H9 (cell line): ENCODE measurements at regions not wholly inside any gene's neighbourhood (a gene's known extent, or its start where the extent isn't known, plus 50 kb on each side); places are given as distances from the start of the nearest gene placed in this dataset.

Source experiments
- DNase-seq: peaks from one replicate; pipeline ENCODE4 v3.0.0-alpha.2; 2017
- H2AFZ ChIP-seq: one replicate; pipeline ENCODE4 v1.6.1; 2013; ENCODE audit warnings: mild to moderate bottlenecking, low read length, control low read depth, moderate library complexity
- H2AK5ac ChIP-seq: 2 replicates; pipeline ENCODE4 v1.6.1; 2013; ENCODE audit warnings: low read length, control low read depth, mixed read lengths; ENCODE audit not compliant: insufficient read length
- H2BK120ac ChIP-seq: one replicate; pipeline ENCODE4 v1.6.1; 2013; ENCODE audit warnings: low read depth, mild to moderate bottlenecking, low read length, control low read depth, inconsistent platforms; ENCODE audit not compliant: poor library complexity, severe bottlenecking
- H2BK12ac ChIP-seq: 2 replicates; pipeline ENCODE4 v1.6.1; 2013; ENCODE audit warnings: low read length, control low read depth, mixed read lengths, low read depth; ENCODE audit not compliant: insufficient read length
- H2BK15ac ChIP-seq: 2 replicates; pipeline ENCODE4 v1.6.1; 2013; ENCODE audit warnings: low read depth, low read length, control low read depth
- H2BK20ac ChIP-seq: one replicate; pipeline ENCODE4 v1.6.1; 2013; ENCODE audit warnings: low read depth, mild to moderate bottlenecking, low read length, control low read depth, inconsistent platforms; ENCODE audit not compliant: poor library complexity, severe bottlenecking
- H2BK5ac ChIP-seq: 2 replicates; pipeline ENCODE4 v1.6.1; 2013; ENCODE audit warnings: low read length, control low read depth, mixed read lengths; ENCODE audit not compliant: insufficient read length
- H3K14ac ChIP-seq: 2 replicates; pipeline ENCODE4 v1.6.1; 2013; ENCODE audit warnings: low read length, control low read depth; ENCODE audit not compliant: insufficient read depth
- H3K18ac ChIP-seq: 2 replicates; pipeline ENCODE4 v1.6.1; 2013; ENCODE audit warnings: low read depth, mild to moderate bottlenecking, mixed read lengths, low read length, control low read depth; ENCODE audit not compliant: insufficient read length
- H3K23ac ChIP-seq: 2 replicates; pipeline ENCODE4 v1.6.1; 2013; ENCODE audit warnings: low read length, control low read depth, mixed read lengths, low read depth; ENCODE audit not compliant: insufficient read length
- H3K23me2 ChIP-seq: 2 replicates; pipeline ENCODE4 v1.6.1; 2013; ENCODE audit warnings: low read depth, mild to moderate bottlenecking, mixed read lengths, low read length, control low read depth; ENCODE audit not compliant: insufficient read length, poor library complexity, severe bottlenecking
- H3K27ac ChIP-seq: 2 replicates; pipeline ENCODE4 v1.5.1; 2013; ENCODE audit warnings: low read length, control low read depth, mixed read lengths, low read depth; ENCODE audit not compliant: insufficient read length
- H3K27me3 ChIP-seq: 2 replicates; pipeline ENCODE4 v1.6.1; 2013; ENCODE audit warnings: low read length, control low read depth, inconsistent platforms; ENCODE audit not compliant: insufficient read depth
- H3K4ac ChIP-seq: 2 replicates; pipeline ENCODE4 v1.6.1; 2013; ENCODE audit warnings: low read depth, mild to moderate bottlenecking, control low read depth, inconsistent platforms, low read length, moderate library complexity
- H3K4me1 ChIP-seq: 2 replicates; pipeline ENCODE4 v1.6.1; 2013; ENCODE audit warnings: low read length, control low read depth, inconsistent platforms; ENCODE audit not compliant: insufficient read depth
- H3K4me2 ChIP-seq: 2 replicates; pipeline ENCODE4 v1.6.1; 2013; ENCODE audit warnings: low read length, control low read depth, mixed read lengths; ENCODE audit not compliant: insufficient read length, insufficient read depth
- H3K56ac ChIP-seq: 2 replicates; pipeline ENCODE4 v1.6.1; 2013; ENCODE audit warnings: low read depth, mild to moderate bottlenecking, mixed read lengths, low read length, control low read depth; ENCODE audit not compliant: insufficient read length
- H3K79me1 ChIP-seq: 2 replicates; pipeline ENCODE4 v1.6.1; 2013; ENCODE audit warnings: low read depth, mild to moderate bottlenecking, moderate library complexity, low read length, control low read depth, inconsistent platforms; ENCODE audit not compliant: insufficient read depth, poor library complexity, severe bottlenecking
- H3K79me2 ChIP-seq: 2 replicates; pipeline ENCODE4 v1.6.1; 2013; ENCODE audit warnings: low read length, control low read depth, inconsistent platforms; ENCODE audit not compliant: insufficient read depth
- H3K9ac ChIP-seq: 2 replicates; pipeline ENCODE4 v1.6.1; 2013; ENCODE audit warnings: low read length, control low read depth, mixed read lengths; ENCODE audit not compliant: insufficient read length; ENCODE audit errors: extremely low read depth
- H3K9me3 ChIP-seq: one replicate; pipeline ENCODE4 v1.6.1; 2013; ENCODE audit warnings: low read depth, low read length, inconsistent platforms; ENCODE audit not compliant: control insufficient read depth
- H3T11ph ChIP-seq: one replicate; pipeline ENCODE4 v1.6.1; 2013; ENCODE audit warnings: mild to moderate bottlenecking, low read length, control low read depth, inconsistent platforms
- H4K20me1 ChIP-seq: one replicate; pipeline ENCODE4 v1.6.1; 2013; ENCODE audit not compliant: control insufficient read depth, insufficient read length, insufficient read depth
- H4K5ac ChIP-seq: 2 replicates; pipeline ENCODE4 v1.6.1; 2013; ENCODE audit warnings: low read depth, mild to moderate bottlenecking, mixed read lengths, low read length, control low read depth; ENCODE audit not compliant: insufficient read length
- H4K8ac ChIP-seq: replicated peaks from 2 replicates; pipeline ENCODE4 v1.6.1; 2013; ENCODE audit warnings: low read length, control low read depth, mixed read lengths, low read depth; ENCODE audit not compliant: insufficient read length
- H4K91ac ChIP-seq: 2 replicates; pipeline ENCODE4 v1.6.1; 2013; ENCODE audit warnings: low read depth, mild to moderate bottlenecking, moderate library complexity, mixed read lengths, low read length, control low read depth; ENCODE audit not compliant: insufficient read length
- H3K27ac Mint-ChIP-seq, 3 experiments: 2 replicates in 2 of 3; 3 replicates in 1 of 3; pipeline ENCODE4 v1.8.0; 2020 to 2021; ENCODE audit warnings: mixed read lengths in 3 of 3, mild to moderate bottlenecking in 1 of 3, moderate library complexity in 1 of 3
- H3K27me3 Mint-ChIP-seq: 2 replicates; pipeline ENCODE4 v1.8.0; 2021; ENCODE audit warnings: low read depth, mild to moderate bottlenecking, moderate library complexity, mixed read lengths
- H3K36me3 Mint-ChIP-seq, 3 experiments: 2 replicates in 2 of 3; 3 replicates in 1 of 3; pipeline ENCODE4 v1.8.0; 2020 to 2021; ENCODE audit warnings: low read depth in 3 of 3, mixed read lengths in 3 of 3; ENCODE audit not compliant: insufficient read depth in 1 of 3
- H3K4me1 Mint-ChIP-seq, 2 experiments: 2 replicates each; pipeline ENCODE4 v1.8.0; 2020; ENCODE audit warnings: mixed read lengths in 2 of 2
- H3K4me3 Mint-ChIP-seq, 2 experiments: 2 replicates in 1 of 2; 3 replicates in 1 of 2; pipeline ENCODE4 v1.8.0; 2020 to 2021; ENCODE audit warnings: mild to moderate bottlenecking in 2 of 2, mixed read lengths in 2 of 2, moderate library complexity in 1 of 2
- H3K9me3 Mint-ChIP-seq, 2 experiments: 2 replicates in 1 of 2; 3 replicates in 1 of 2; pipeline ENCODE4 v1.8.0; 2020; ENCODE audit warnings: mild to moderate bottlenecking in 2 of 2, mixed read lengths in 2 of 2, moderate library complexity in 1 of 2
- WGBS: extraction: QIAGEN DNeasy Blood & Tissue Kit; methylation state at CpG from one replicate; pipeline ENCODE4 v1.1.7; 2013; ENCODE audit warnings: missing lambda C conversion rate, low lambda C conversion rate, mixed read lengths; ENCODE audit not compliant: insufficient read length; ENCODE audit errors: extremely low coverage; 5-methylcytosine and 5-hydroxymethylcytosine counted together
- TF ChIP-seq, protein P1 (sequence below): fragments of 200-600 bp; sonication (generic); conservative IDR thresholded peaks from 3 replicates; pipeline ENCODE4 v1.8.0; 2021; ENCODE audit warnings: antibody characterized with exemption, mild to moderate bottlenecking

DNA sequence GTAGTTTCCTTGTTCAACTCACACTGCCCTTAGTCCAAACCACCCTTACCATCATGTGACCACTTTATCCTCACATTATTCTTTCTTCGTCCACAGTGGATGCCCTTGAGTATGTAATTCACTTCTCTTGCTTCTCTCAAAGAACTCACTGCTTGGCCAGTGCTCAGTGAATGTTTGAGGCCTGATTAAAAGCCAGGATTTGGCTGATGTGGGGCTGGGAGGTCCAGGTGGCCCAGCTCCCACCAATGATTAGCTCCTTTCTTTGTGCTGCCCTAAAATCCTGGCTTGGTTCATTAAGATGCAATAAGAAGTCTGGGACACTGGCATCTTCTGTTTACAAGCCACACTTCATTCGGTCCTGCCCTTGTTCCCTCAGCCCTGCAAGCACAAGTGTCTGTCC, 97.8 kb upstream of the CELF4 start:
- H3K27ac ChIP-seq: no peak overlapping the region
- H3K18ac ChIP-seq: no peak overlapping the region
- Mint-ChIP-seq H3K4me3 (no peak overlapping the region), H3K27ac (peak overlapping the region in 2 of 3 experiments; percentile 2 to 20; a peak in 1 of 7 replicates), H3K36me3 (no peaks in the 10 kb centered on the region; a peak in 1 of 7 replicates), H3K4me1 (peaks cover 11 to 21% of the 10 kb centered on the region in 2 experiments), H3K27me3 (peaks cover 2% of the 10 kb centered on the region), H3K9me3 (no peaks in the 10 kb centered on the region; a peak in 1 of 5 replicates)
- no peak overlapping the region for H2BK15ac ChIP-seq
- H3K9ac ChIP-seq: no peak overlapping the region
- no CpG with 5 or more reads among the region's 2 CpGs for WGBS
- H3K23me2 ChIP-seq: no peaks in the 10 kb centered on the region
- TF ChIP-seq, protein P1, sequence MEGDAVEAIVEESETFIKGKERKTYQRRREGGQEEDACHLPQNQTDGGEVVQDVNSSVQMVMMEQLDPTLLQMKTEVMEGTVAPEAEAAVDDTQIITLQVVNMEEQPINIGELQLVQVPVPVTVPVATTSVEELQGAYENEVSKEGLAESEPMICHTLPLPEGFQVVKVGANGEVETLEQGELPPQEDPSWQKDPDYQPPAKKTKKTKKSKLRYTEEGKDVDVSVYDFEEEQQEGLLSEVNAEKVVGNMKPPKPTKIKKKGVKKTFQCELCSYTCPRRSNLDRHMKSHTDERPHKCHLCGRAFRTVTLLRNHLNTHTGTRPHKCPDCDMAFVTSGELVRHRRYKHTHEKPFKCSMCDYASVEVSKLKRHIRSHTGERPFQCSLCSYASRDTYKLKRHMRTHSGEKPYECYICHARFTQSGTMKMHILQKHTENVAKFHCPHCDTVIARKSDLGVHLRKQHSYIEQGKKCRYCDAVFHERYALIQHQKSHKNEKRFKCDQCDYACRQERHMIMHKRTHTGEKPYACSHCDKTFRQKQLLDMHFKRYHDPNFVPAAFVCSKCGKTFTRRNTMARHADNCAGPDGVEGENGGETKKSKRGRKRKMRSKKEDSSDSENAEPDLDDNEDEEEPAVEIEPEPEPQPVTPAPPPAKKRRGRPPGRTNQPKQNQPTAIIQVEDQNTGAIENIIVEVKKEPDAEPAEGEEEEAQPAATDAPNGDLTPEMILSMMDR: no peak
- H2AFZ ChIP-seq: no peak overlapping the region
- H3K23ac ChIP-seq: no peak overlapping the region
- H3K4ac ChIP-seq: no peak overlapping the region
- no peak overlapping the region for H2BK5ac ChIP-seq
- H3K56ac ChIP-seq: no peak overlapping the region
- H3K79me2 ChIP-seq: no peaks in the 10 kb centered on the region
- no peak overlapping the region for H4K91ac ChIP-seq
- H4K5ac ChIP-seq: no peak overlapping the region
- DNase-seq: no peak
- H2BK20ac ChIP-seq: no peak overlapping the region
- H3T11ph ChIP-seq: no peak overlapping the region
- no peak overlapping the region for H3K4me2 ChIP-seq
- H3K4me1 ChIP-seq: peaks cover 4% of the 10 kb centered on the region; the same call in 1 of the 2 replicates
- H3K79me1 ChIP-seq: no peaks in the 10 kb centered on the region
- no peak overlapping the region for H2AK5ac ChIP-seq
- H2BK120ac ChIP-seq: no peak overlapping the region
- no peaks in the 10 kb centered on the region for H3K27me3 ChIP-seq
- no peaks in the 10 kb centered on the region for H3K9me3 ChIP-seq
- H2BK12ac ChIP-seq: no peak overlapping the region
- peaks cover 3% of the 10 kb centered on the region for H4K20me1 ChIP-seq
- no peak overlapping the region for H3K14ac ChIP-seq
- no peak overlapping the region for H4K8ac ChIP-seq
